Esophagus mucosa (tissue), 1 donor: ENCODE measurements at regions not wholly inside any gene's neighbourhood (a gene's known extent, or its start where the extent isn't known, plus 50 kb on each side); places are given as distances from the start of the nearest gene placed in this dataset.

Experiments
- ATAC-seq: fragments of 200-7000 bp; cut with Tn5 transposase; one replicate; pipeline ENCODE4 v1.9.1; 2020
- donor health status: DM: yes; HTN: yes; CAD: no.

- ATAC-seq: no peak
Observed at GRCh38 chr11:128215238-128215882, 372.0 kb downstream of the ETS1 start.

GRCh38 chr11:128214263-128214662, 373.1 kb downstream of the ETS1 start:
- no peak for ATAC-seq

GRCh38 chr11:128213461-128213860, 373.9 kb downstream of the ETS1 start:
- ATAC-seq: no peak

- ATAC-seq: no peak
Observed at GRCh38 chr11:128212324-128212723, 375.0 kb downstream of the ETS1 start.

- peak; percentile 98 for ATAC-seq
Observed at GRCh38 chr11:128210148-128210940, 377.0 kb downstream of the ETS1 start.

- no peak for ATAC-seq
Observed at GRCh38 chr11:128209138-128209435, 378.3 kb downstream of the ETS1 start.

GRCh38 chr11:128208329-128209137, 378.8 kb downstream of the ETS1 start:
- ATAC-seq: peak; percentile 47

GRCh38 chr11:128207861-128208321, 379.5 kb downstream of the ETS1 start:
- peak; percentile 42 for ATAC-seq

- no peak for ATAC-seq
Observed at GRCh38 chr11:128206461-128206860, 380.9 kb downstream of the ETS1 start.

- ATAC-seq: no peak
Observed at GRCh38 chr11:128205796-128206195, 381.6 kb downstream of the ETS1 start.

- no peak for ATAC-seq
Observed at GRCh38 chr11:128204898-128205297, 382.5 kb downstream of the ETS1 start.

- no peak for ATAC-seq
Observed at GRCh38 chr11:128201801-128202200, 385.6 kb downstream of the ETS1 start.

- ATAC-seq: no peak
Observed at GRCh38 chr11:128201009-128201408, 386.3 kb downstream of the ETS1 start.

- ATAC-seq: no peak
Observed at GRCh38 chr11:128200467-128200866, 386.9 kb downstream of the ETS1 start.

GRCh38 chr11:128198216-128198772, 389.1 kb downstream of the ETS1 start:
- ATAC-seq: no peak

GRCh38 chr11:128196235-128196634, 391.1 kb downstream of the ETS1 start:
- ATAC-seq: no peak

GRCh38 chr11:128195756-128196155, 391.6 kb downstream of the ETS1 start:
- ATAC-seq: no peak

- ATAC-seq: no peak
Observed at GRCh38 chr11:128195057-128195751, 392.2 kb downstream of the ETS1 start.

GRCh38 chr11:128194216-128194615, 393.1 kb downstream of the ETS1 start:
- no peak for ATAC-seq

GRCh38 chr11:128193615-128194014, 393.7 kb downstream of the ETS1 start:
- ATAC-seq: no peak

- ATAC-seq: no peak
Observed at GRCh38 chr11:128190312-128190711, 397.0 kb downstream of the ETS1 start.

GRCh38 chr11:128189823-128190222, 397.5 kb downstream of the ETS1 start:
- ATAC-seq: no peak
